Mesodermal cell (in vitro differentiated cells): ENCODE measurements at regions not wholly inside any gene's neighbourhood (a gene's known extent, or its start where the extent isn't known, plus 50 kb on each side); places are given as distances from the start of the nearest gene placed in this dataset.

ENCODE experiments used
- H3K27ac ChIP-seq: 2 replicates; pipeline ENCODE4 v1.7.0; 2013; ENCODE audit warnings: mild to moderate bottlenecking, low read depth, low read length, moderate library complexity; ENCODE audit not compliant: severe bottlenecking
- H3K36me3 ChIP-seq: 2 replicates; pipeline ENCODE4 v1.7.1; 2013; ENCODE audit warnings: mild to moderate bottlenecking, low read length, moderate library complexity; ENCODE audit not compliant: control insufficient read depth, insufficient read depth
- H3K4me1 ChIP-seq: one replicate; pipeline ENCODE4 v1.7.1; 2013; ENCODE audit warnings: mild to moderate bottlenecking, low read length; ENCODE audit not compliant: insufficient read depth, control insufficient read depth, poor library complexity, severe bottlenecking
- H3K4me3 ChIP-seq: 2 replicates; pipeline ENCODE4 v1.7.0; 2013; ENCODE audit warnings: low read length, control low read depth, mild to moderate bottlenecking; ENCODE audit not compliant: insufficient read depth, poor library complexity, severe bottlenecking; ENCODE audit errors: extremely low read depth
- H3K9me3 ChIP-seq: 2 replicates; pipeline ENCODE4 v1.7.1; 2013; ENCODE audit warnings: mild to moderate bottlenecking, low read length, moderate library complexity; ENCODE audit not compliant: control insufficient read depth
- WGBS, 2 experiments: methylation state at CpG; one replicate each; pipeline ENCODE4 v1.1.5; 2013; ENCODE audit warnings: missing lambda C conversion rate in 2 of 2; ENCODE audit not compliant: insufficient coverage in 2 of 2; 5-methylcytosine and 5-hydroxymethylcytosine counted together

DNA sequence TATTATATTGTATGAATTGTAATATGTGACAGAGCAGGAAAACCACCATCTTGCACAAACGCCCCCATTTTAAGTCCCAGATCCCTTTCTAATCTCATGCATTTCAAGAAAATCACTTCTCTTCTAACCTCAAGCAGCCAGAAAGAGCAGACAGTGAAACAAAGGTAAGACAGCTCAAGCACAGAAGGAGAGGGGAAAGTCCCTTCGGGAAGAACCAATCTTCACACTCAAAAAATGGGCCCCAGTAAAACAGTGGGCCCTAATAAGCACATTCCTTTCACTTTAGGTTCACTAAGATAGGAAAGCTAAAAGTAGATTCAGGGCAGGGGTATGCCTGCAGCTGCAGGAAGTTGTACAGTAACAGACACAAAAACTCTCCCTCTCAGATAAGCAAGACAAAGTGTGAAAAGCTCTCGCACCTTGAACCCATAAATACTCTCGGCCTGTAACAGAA, 1268.7 kb downstream of the SI start:
- no peaks in the 10 kb centered on the region for H3K9me3 ChIP-seq
- peak overlapping the region; percentile 4 for H3K27ac ChIP-seq
- peaks cover 5% of the 10 kb centered on the region for H3K4me1 ChIP-seq
- 54 to 86% methylated on average over 2 of the region's 4 CpGs for WGBS, 2 experiments
- no peaks in the 10 kb centered on the region for H3K36me3 ChIP-seq
- H3K4me3 ChIP-seq = no peak overlapping the region

DNA sequence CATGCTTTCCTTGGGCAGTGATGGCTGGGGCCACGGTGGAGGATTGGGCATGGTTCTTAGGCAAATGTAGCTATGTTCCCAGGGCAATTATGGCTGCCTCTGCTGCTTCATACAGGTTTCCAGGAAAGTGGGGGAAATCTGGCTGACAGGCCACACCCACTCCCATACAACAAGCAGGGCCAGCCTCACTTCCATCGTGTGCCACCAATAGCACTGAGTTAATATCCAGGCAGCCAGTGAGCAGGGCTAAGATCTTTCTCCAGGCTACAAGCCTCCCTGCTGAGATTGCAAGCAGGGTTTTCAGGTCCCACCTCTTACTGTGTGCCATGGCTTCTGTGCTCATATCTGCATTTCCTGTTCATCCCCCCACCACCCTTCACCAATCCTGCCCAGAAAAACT, 1291.9 kb downstream of the SI start:
- H3K4me1 ChIP-seq = no peaks in the 10 kb centered on the region
- H3K9me3 ChIP-seq = no peaks in the 10 kb centered on the region
- WGBS, 2 experiments = 80 to 88% methylated on average over 1 to 2 of the region's 2 CpGs
- no peaks in the 10 kb centered on the region for H3K36me3 ChIP-seq
- no peak overlapping the region for H3K4me3 ChIP-seq
- H3K27ac ChIP-seq = no peak overlapping the region

DNA sequence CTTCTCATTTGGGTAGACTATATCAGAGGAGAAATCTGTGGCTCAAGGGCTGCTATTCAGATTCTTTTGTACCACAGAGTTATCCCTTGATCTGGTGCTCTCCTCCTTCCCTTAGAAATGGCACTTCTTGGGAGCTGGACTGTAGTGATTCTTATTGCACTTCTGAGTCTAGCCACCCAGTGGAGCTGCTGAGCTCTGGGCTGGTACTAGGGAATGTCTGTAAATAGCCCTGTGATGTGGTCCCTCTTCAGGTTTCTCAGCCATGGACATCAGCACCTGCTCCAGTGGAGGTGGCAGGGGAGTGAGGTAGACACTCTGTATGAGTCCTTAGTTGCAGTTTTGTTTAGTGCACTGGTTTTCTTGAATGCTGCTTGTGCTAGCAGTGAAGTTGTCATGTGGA, 1292.6 kb downstream of the SI start:
- H3K4me3 ChIP-seq = no peak overlapping the region
- H3K9me3 ChIP-seq = no peaks in the 10 kb centered on the region
- no peaks in the 10 kb centered on the region for H3K4me1 ChIP-seq
- H3K36me3 ChIP-seq = no peaks in the 10 kb centered on the region
- no peak overlapping the region for H3K27ac ChIP-seq

DNA sequence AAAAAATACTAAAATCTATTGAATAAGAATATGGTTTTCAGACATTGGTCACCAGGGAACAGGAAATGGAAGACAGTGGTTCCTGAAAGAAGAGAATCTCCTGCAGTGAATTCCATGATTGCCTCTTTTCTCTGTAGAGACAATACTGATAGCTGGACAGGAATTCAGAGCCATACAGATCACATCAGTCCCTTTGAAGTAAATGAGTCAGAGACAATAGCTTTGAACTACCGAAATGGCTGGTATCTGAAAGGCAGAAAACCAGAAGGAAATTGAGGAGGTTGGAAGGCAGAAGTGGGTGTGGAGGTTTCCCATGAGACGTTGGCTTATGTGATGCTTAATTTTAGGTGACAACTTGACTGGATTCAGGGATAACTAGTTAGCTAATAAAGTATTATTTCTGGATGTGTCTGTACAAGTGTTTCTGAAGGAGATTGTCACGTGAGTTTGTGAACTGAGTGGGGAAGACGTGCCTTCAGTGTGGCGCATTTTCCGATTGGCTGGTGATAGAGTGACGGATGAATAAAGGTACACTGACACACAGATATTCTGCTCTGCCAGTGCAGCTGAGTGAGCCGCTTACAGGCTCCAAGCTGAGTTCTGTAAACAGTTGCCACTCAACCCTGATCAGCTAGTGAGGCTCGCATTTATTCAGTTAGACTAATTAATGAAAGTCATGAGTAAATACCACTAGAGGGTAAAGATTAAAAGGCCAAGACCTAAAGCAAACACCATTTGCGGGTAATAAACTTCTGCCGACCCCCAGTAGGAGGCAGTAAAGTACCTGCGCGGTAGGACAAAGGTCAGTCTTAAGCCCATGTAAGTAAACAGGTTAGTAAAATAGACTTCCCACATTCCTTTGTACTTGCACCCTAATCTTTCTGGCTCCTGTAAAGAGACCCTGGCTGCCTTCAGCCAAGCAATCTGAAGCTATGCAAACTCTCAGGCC, 1298.6 kb downstream of the SI start:
- 80 to 82% methylated on average over 9 to 10 of the region's 13 CpGs for WGBS, 2 experiments

DNA sequence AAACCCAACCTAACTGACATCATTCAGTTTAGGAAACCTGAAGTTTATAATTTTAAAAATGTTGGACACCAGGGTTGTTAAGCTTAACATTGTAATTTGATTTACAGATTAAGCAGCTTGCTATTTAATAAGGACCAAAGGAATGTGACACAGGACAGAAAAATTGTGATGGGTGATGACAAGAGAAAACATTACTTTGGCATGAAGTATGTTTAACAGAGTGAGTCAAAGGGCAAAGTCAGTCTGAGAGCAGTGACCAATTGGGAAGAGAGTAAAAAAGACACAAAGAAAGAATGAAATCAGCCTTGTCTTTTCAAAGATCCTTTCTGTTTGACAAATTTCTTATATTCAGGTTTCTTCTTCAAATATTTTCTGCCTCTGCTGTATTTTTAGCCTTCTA, 1301.6 kb downstream of the SI start:
- Histone ChIP-seq H3K9me3 (no peaks in the 10 kb centered on the region), H3K27ac (no peak overlapping the region), H3K4me1 (peaks cover 5% of the 10 kb centered on the region), H3K36me3 (no peaks in the 10 kb centered on the region), H3K4me3 (no peak overlapping the region)

More for the DNA sequence above, 1298.6 kb downstream of the SI start:
- peaks cover 5% of the 10 kb centered on the region for H3K4me1 ChIP-seq
- peak overlapping the region; percentile 25 for H3K27ac ChIP-seq
- H3K4me3 ChIP-seq = no peak overlapping the region
- H3K36me3 ChIP-seq = no peaks in the 10 kb centered on the region
- no peaks in the 10 kb centered on the region for H3K9me3 ChIP-seq

DNA sequence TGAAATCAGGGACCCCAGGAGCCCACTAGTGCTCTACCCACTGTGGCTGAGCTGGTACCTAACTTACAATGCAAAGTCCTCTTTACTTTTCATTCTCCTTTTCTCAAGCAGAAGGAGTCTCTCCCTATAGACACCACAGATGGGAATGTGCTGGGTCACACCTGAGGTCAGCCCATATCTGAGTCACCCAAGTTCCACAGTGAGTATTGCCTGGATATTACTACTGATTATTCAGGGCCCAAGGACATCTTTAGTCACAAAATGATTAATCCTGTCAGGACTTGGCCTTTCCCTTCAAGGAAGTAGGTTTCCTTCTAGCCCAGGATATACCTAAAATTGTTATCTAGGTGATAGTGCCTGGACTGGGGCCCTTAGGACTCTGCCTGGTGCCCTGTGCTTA, 1305.2 kb downstream of the SI start:
- H3K27ac ChIP-seq = no peak overlapping the region
- H3K4me1 ChIP-seq = no peaks in the 10 kb centered on the region
- H3K4me3 ChIP-seq = no peak overlapping the region
- no peaks in the 10 kb centered on the region for H3K36me3 ChIP-seq
- no peaks in the 10 kb centered on the region for H3K9me3 ChIP-seq

DNA sequence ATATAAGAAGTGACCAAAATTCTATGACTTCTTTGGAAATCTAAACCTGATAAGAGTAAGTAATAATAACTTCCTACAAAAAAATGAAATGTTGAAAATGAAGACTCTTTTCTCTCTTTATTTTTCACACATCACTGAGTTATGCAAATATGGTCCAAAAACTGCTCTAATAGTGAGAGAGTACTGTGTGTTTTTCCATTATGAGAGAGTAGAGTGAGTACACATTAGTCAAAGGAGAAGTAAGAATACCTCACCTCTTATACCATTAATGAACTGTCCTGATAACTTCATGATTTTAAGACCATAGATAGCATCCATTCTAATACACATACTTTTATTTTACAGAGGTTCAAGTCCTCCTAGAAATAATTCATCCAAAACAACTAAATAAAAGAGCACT, 1310.2 kb downstream of the SI start:
- no peaks in the 10 kb centered on the region for H3K36me3 ChIP-seq
- no peaks in the 10 kb centered on the region for H3K9me3 ChIP-seq

DNA sequence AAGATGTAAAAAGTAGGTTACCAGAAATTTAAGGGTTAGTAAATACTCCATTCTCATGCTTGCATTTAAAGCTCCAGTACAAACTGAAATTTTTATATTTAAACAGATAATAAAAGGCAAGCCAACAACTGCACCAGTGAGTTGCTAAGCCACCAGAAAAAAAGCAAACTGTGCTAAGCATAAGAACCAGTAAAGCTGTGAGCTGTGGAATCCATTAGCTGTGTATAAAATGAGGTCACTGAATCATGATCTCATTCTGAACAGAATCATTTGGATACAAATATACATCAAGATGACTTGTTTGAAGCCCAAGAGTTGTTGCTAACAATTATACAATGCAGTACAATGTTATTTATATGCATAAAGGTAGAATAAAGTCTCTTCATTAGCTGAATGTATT, 1312.2 kb downstream of the SI start:
- Histone ChIP-seq H3K36me3 (no peaks in the 10 kb centered on the region), H3K9me3 (no peaks in the 10 kb centered on the region), H3K4me1 (no peaks in the 10 kb centered on the region), H3K4me3 (no peak overlapping the region), H3K27ac (no peak overlapping the region)

More for the DNA sequence above, 1310.2 kb downstream of the SI start:
- H3K4me1 ChIP-seq = no peaks in the 10 kb centered on the region
- no peak overlapping the region for H3K27ac ChIP-seq
- H3K4me3 ChIP-seq = no peak overlapping the region

DNA sequence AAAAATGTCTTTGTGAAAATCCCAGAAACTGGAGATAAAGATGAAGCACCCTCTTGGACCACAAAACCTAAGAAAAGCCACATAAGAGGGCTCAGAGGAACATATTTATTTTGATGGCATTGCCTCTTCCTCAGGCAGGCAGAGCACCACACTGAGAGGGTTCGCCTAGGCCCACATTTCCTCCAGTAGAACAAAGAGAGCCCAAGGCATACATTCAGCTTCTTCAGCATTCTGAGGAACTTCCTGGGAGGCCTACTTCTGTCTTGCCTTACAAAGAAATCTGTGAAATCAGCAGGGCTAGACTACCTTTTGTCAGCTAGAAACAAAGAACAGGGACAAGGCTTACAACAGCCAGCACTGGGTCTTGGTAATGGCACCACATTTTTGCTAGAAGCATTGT, 1325.3 kb downstream of the SI start:
- Histone ChIP-seq H3K4me3 (no peak overlapping the region), H3K9me3 (no peaks in the 10 kb centered on the region), H3K4me1 (no peaks in the 10 kb centered on the region), H3K27ac (no peak overlapping the region), H3K36me3 (no peaks in the 10 kb centered on the region)
- 63 to 75% methylated on average over 1 of the region's 1 CpG for WGBS, 2 experiments

DNA sequence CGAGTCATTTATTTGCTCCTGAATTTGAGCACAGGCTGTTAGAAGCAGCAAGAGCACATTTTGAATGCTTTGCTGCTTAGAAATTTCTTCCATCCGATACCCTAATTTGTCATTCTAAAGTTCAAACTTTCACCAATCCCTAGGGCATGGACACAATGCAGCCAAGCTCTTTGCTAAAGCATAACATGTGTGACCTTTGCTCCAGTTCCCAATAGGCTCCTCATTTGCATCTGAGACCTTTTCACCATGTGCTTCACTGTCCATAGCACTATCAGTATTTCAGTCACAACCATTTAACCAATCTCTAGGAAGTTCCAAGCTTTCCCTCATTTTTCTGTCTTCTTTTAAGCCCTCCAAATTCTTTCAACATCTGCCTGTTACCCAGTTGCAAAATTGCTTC, 1333.1 kb downstream of the SI start:
- no peak overlapping the region for H3K4me3 ChIP-seq
- WGBS, 2 experiments = 76 to 97% methylated on average over 2 of the region's 2 CpGs
- no peaks in the 10 kb centered on the region for H3K36me3 ChIP-seq
- H3K9me3 ChIP-seq = peaks cover 3% of the 10 kb centered on the region
- H3K4me1 ChIP-seq = no peaks in the 10 kb centered on the region
- no peak overlapping the region for H3K27ac ChIP-seq

DNA sequence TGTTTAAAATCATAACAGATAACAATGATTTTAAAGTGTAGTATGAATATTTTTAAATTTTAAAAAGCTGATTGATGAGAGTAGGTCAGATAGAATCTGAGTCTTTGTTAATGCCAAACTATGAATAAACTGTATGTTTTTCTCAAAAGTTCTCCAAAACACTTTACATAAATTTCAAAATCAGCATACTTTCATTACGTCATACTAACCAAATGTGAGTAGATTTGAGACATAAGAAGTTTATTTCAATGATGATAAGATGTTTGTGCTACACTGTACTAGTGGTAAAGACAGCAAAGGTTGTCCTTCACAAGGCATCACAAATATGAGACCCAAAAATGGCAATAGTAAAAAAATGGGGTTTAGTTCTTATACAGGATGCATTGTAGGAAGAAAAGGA, 1342.9 kb downstream of the SI start:
- whole genome bisulfite sequencing, 2 experiments = no CpG with 5 or more reads among the region's 1 CpG
- Histone ChIP-seq H3K4me1 (no peaks in the 10 kb centered on the region), H3K9me3 (no peaks in the 10 kb centered on the region), H3K4me3 (no peak overlapping the region), H3K36me3 (no peaks in the 10 kb centered on the region), H3K27ac (no peak overlapping the region)
